Stomach (tissue), 8 donors: ENCODE measurements at regions not wholly inside any gene's neighbourhood (a gene's known extent, or its start where the extent isn't known, plus 50 kb on each side); places are given as distances from the start of the nearest gene placed in this dataset.

ENCODE experiments used
- DNase-seq, 2 donors: peaks; one replicate each; pipeline versions ENCODE4 v3.0.0 to v3.0.0-alpha.2; 2013 to 2019
- H3K27ac ChIP-seq, 5 donors: fragments of 200-600 bp in 4 of 5; sonication (generic) in 4 of 5; one replicate each; pipeline ENCODE4 v1.5.1; 2013 to 2019; ENCODE audit warnings: mild to moderate bottlenecking in 1 of 5, moderate library complexity in 1 of 5
- H3K27me3 ChIP-seq, 3 donors: fragments of 200-600 bp; sonication (generic); one replicate each; pipeline ENCODE4 v1.5.1; 2017 to 2019; ENCODE audit warnings: mixed run types in 1 of 3
- H3K36me3 ChIP-seq, 4 donors: fragments of 200-600 bp; sonication (generic); 1 replicate in 3 of 4; 2 replicates in 1 of 4; pipeline ENCODE4 v1.5.1; 2016 to 2019
- H3K4me1 ChIP-seq, 4 donors: fragments of 200-600 bp; sonication (generic); one replicate each; pipeline ENCODE4 v1.5.1; 2016 to 2019
- H3K4me3 ChIP-seq, 4 donors: fragments of 200-600 bp; sonication (generic) in 3 of 4; one replicate each; pipeline ENCODE4 v1.5.1; 2016 to 2019; ENCODE audit warnings: mild to moderate bottlenecking in 1 of 4
- H3K9me3 ChIP-seq, 4 donors: fragments of 200-600 bp; sonication (generic); one replicate each; pipeline ENCODE4 v1.5.1; 2016 to 2019
- EP300 ChIP-seq: sonication (generic); formaldehyde crosslinking; IDR thresholded peaks from one replicate; pipeline ENCODE4 v1.6.1; 2017; ENCODE audit warnings: antibody characterized with exemption
- POLR2A ChIP-seq, 4 donors: fragments of 450-650 bp; IDR thresholded peaks; one replicate each; pipeline ENCODE4 v1.6.1; 2016; ENCODE audit warnings: antibody characterized with exemption in 4 of 4, control low read depth in 2 of 4, mild to moderate bottlenecking in 1 of 4, moderate library complexity in 1 of 4
- POLR2AphosphoS5 ChIP-seq, 3 donors: sonication (generic); formaldehyde crosslinking; IDR thresholded peaks; one replicate each; pipeline ENCODE4 v1.6.1; 2016; ENCODE audit warnings: antibody characterized with exemption in 3 of 3
- WGBS, 5 donors: extraction: QIAGEN DNeasy Blood & Tissue Kit in 3 of 5; methylation state at CpG; one replicate each; pipeline versions ENCODE4 v1.1.5 to v1.1.7; 2013 to 2018; 5-methylcytosine and 5-hydroxymethylcytosine counted together
- intact Hi-C: fragments of 100-400 bp; cut with DNase I; formaldehyde crosslinking; loops from one replicate; pipeline ENCODE4 v1.15.1; 2023; ENCODE audit warnings: low total_unique reads
- TF ChIP-seq, protein P1 (sequence below), 7 experiments: fragments of 450-650 bp in 4 of 7; fragments of 200-600 bp in 3 of 7; sonication (generic) in 3 of 7; IDR thresholded peaks; one replicate each; pipeline ENCODE4 v1.5.1; 2016 to 2019; ENCODE audit warnings: antibody characterized with exemption in 7 of 7, control low read depth in 2 of 7, mild to moderate bottlenecking in 1 of 7
- donor health status: healthy with polysubstance abuse.
- donor health status: Bipolar disorder and iron deficiency.
- donor health status: healthy.

DNA sequence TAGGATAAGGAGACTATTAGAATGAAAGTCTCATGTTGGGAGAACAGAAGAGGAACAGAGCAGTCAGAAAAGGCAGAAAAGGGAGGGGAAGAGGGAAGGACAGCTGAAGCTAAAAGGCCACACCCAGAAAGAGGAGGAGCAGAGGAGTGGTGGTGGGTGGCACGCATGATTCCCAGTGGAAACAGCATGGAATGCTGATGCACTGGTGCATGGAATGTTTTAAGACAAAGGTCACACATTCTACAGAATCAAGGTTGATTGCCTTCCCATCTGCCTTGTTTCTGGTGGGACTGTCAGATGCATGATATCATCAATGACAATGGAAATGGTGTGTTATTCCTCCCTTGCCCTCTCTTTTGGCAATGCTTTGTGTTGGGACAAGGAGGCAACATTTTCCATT lies 285.4 kb upstream of the MKI67 start:
- DNase-seq = no peak
- intact Hi-C loops = no loop called here
- Histone ChIP-seq H3K27me3 (no peaks in the 10 kb centered on the region), H3K4me1 (no peaks in the 10 kb centered on the region), H3K4me3 (no peak overlapping the region), H3K27ac (no peak overlapping the region), H3K36me3 (no peaks in the 10 kb centered on the region), H3K9me3 (peaks cover 0 to 8% (median 1%) of the 10 kb centered on the region in 4 donors)
- 50 to 87% (median 73%) methylated on average over 1 of the region's 1 CpG for WGBS, 5 donors
- TF ChIP-seq POLR2AphosphoS5 (IDR thresholded peaks at IDR 0.05) (no peak), POLR2A (IDR thresholded peaks at IDR 0.05) (no peak), EP300 (no peak)
- TF ChIP-seq, protein P1, sequence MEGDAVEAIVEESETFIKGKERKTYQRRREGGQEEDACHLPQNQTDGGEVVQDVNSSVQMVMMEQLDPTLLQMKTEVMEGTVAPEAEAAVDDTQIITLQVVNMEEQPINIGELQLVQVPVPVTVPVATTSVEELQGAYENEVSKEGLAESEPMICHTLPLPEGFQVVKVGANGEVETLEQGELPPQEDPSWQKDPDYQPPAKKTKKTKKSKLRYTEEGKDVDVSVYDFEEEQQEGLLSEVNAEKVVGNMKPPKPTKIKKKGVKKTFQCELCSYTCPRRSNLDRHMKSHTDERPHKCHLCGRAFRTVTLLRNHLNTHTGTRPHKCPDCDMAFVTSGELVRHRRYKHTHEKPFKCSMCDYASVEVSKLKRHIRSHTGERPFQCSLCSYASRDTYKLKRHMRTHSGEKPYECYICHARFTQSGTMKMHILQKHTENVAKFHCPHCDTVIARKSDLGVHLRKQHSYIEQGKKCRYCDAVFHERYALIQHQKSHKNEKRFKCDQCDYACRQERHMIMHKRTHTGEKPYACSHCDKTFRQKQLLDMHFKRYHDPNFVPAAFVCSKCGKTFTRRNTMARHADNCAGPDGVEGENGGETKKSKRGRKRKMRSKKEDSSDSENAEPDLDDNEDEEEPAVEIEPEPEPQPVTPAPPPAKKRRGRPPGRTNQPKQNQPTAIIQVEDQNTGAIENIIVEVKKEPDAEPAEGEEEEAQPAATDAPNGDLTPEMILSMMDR (IDR thresholded peaks at IDR 0.05) = no peak

DNA sequence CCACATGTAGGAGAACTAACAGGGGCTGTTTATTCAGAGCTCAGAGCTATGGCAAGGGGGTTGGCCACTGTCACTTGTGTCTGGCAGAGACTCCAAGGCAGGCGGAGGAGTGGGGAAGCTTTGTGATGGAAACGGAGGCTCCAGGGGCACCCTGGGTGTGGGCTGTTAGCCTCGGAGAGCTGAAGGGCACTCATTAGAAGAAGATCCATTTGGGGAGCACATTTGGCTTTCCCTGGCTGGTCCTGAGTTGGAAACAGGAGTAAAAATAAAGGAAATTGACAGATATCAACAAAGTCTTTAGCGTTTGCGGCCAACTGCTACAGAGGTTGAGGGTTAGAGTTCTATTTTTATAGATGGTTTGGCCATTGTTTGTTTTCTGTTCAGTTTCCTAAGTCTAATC lies 288.3 kb upstream of the MKI67 start:
- intact Hi-C loops = no loop called here
- TF ChIP-seq POLR2AphosphoS5 (IDR thresholded peaks at IDR 0.05) (no peak), POLR2A (IDR thresholded peaks at IDR 0.05) (no peak), EP300 (no peak)
- TF ChIP-seq, protein P1 (IDR thresholded peaks at IDR 0.05) = no peak
- H3K4me1 ChIP-seq = no peaks in the 10 kb centered on the region
- H3K27me3 ChIP-seq = no peaks in the 10 kb centered on the region
- H3K4me3 ChIP-seq = no peak overlapping the region
- no peaks in the 10 kb centered on the region for H3K9me3 ChIP-seq
- H3K36me3 ChIP-seq = no peaks in the 10 kb centered on the region
- DNase-seq = no peak
- H3K27ac ChIP-seq = no peak overlapping the region
- 71 to 80% (median 74%) methylated on average over 5 of the region's 5 CpGs for WGBS, 5 donors

DNA sequence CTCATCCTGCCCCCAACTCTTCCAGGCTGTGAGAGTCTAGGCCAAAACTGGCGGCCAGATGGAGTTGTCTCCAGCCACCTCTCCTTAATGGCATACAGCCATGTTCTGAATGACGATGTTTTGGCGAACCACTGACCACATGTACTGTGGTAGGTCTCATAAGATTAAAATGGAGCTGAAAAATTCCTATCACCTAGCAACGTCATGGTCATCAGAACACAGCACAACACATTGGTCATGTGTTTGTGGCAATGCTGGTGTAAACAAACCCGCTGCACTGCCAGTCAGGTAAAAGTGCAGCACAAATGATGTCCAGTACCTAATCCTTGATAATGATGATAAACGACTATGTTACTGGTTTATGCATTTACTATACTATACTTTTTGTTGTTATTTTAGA lies 290.0 kb upstream of the MKI67 start:
- intact Hi-C loops = no loop called here
- Histone ChIP-seq H3K4me1 (no peaks in the 10 kb centered on the region), H3K9me3 (no peaks in the 10 kb centered on the region), H3K36me3 (no peaks in the 10 kb centered on the region), H3K4me3 (no peak overlapping the region), H3K27ac (no peak overlapping the region), H3K27me3 (no peaks in the 10 kb centered on the region)
- TF ChIP-seq POLR2AphosphoS5 (IDR thresholded peaks at IDR 0.05) (no peak), POLR2A (IDR thresholded peaks at IDR 0.05) (no peak), EP300 (no peak)
- TF ChIP-seq, protein P1 (IDR thresholded peaks at IDR 0.05) = no peak
- DNase-seq = no peak
- WGBS, 5 donors = 76 to 85% (median 83%) methylated on average over 6 of the region's 6 CpGs

GRCh38 chr10:128417826-128418225 lies 291.6 kb upstream of the MKI67 start:
- Histone ChIP-seq H3K27ac (no peak overlapping the region), H3K4me3 (no peak overlapping the region), H3K4me1 (no peaks in the 10 kb centered on the region), H3K36me3 (no peaks in the 10 kb centered on the region), H3K27me3 (peaks cover 0 to 11% (median 0%) of the 10 kb centered on the region in 3 donors), H3K9me3 (no peaks in the 10 kb centered on the region)
- intact Hi-C loops = no loop called here
- 71 to 89% (median 81%) methylated on average over 3 of the region's 3 CpGs for WGBS, 5 donors
- TF ChIP-seq, protein P1 (IDR thresholded peaks at IDR 0.05) = no peak
- TF ChIP-seq POLR2A (IDR thresholded peaks at IDR 0.05) = no peak
- no peak for TF ChIP-seq EP300
- no peak for TF ChIP-seq POLR2AphosphoS5 (IDR thresholded peaks at IDR 0.05)
- no peak for DNase-seq
